ENCODE measurements at regions not wholly inside any gene's neighbourhood (a gene's known extent, or its start where the extent isn't known, plus 50 kb on each side); places are given as distances from the start of the nearest gene placed in this dataset.

DNA sequence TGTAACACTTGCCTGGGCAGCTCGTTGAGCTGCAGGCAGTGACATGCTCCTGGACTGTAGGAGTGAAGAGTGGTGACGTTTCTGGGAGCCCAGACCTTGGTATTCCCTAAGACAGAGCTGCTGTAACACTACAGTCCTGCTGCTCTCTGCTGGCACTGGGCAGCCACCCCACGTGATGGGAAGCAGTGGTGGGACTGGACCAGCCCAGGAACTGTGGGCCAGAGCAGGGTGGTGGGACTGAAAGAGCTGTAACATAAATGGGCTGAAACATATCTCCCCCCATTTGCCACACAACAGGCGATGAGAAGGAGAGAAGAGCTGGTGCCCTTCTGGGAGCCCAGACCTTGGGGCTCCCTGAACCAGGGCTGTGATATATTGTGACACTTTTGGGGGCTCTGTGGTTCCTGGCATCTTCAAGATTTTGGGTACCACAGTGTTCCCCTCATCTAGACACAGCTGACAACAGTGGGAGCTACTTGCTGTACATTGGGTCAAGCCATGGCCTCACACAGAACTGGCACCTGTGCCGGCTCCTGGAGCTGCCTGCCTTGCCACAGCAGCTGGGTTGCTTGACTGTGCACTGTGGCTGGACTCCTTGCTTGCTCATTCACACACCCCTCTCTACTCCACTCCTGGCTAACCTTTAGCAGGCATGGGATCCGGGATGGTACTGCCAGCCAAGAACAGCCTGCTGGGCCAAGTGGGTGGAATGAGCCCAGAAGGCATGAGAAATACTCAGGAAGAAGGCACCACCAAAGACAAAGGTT is 161.3 kb upstream of the PCDH15 start:
- TF ChIP-seq, protein P1, sequence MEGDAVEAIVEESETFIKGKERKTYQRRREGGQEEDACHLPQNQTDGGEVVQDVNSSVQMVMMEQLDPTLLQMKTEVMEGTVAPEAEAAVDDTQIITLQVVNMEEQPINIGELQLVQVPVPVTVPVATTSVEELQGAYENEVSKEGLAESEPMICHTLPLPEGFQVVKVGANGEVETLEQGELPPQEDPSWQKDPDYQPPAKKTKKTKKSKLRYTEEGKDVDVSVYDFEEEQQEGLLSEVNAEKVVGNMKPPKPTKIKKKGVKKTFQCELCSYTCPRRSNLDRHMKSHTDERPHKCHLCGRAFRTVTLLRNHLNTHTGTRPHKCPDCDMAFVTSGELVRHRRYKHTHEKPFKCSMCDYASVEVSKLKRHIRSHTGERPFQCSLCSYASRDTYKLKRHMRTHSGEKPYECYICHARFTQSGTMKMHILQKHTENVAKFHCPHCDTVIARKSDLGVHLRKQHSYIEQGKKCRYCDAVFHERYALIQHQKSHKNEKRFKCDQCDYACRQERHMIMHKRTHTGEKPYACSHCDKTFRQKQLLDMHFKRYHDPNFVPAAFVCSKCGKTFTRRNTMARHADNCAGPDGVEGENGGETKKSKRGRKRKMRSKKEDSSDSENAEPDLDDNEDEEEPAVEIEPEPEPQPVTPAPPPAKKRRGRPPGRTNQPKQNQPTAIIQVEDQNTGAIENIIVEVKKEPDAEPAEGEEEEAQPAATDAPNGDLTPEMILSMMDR (IDR thresholded peaks at IDR 0.05; ENCODE audit: insufficient read depth, low read depth, low read length) = no peak
- TF ChIP-seq EZH2 (IDR thresholded peaks at IDR 0.05; ENCODE audit: insufficient read depth, low read length) = no peak

Measured in astrocyte (in vitro differentiated cells and primary cell).